HCT116 (cell line): ENCODE measurements at regions not wholly inside any gene's neighbourhood (a gene's known extent, or its start where the extent isn't known, plus 50 kb on each side); places are given as distances from the start of the nearest gene placed in this dataset.

Experiments
- ATAC-seq: fragments of 200-7000 bp; cut with Tn5 transposase; 2 replicates; pipeline ENCODE4 v1.9.1; 2020; ENCODE audit warnings: mild to moderate bottlenecking, moderate library complexity
- BruUV-seq: library from RNA; stranded (reverse); fragments of 400-500 nt; replicated peaks from 2 replicates; lab custom pipeline; 2021; lab: Mats Ljungman, UMichigan
- CTCF ChIA-PET: fragments of 300-600 bp; sonication (Branson Sonifier 250); formaldehyde crosslinking; loops from one replicate; lab custom pipeline; 2021; ENCODE audit warnings: antibody characterized with exemption; lab: Charles Lee
- POLR2A ChIA-PET: fragments of 300-600, 350-600 bp; sonication (Branson Sonifier 250); formaldehyde crosslinking; loops from one replicate; lab custom pipeline; 2021; ENCODE audit warnings: antibody characterized with exemption; lab: Charles Lee
- RAD21 ChIA-PET, 2 experiments: fragments of 300-600 bp; sonication (Branson Sonifier 250); formaldehyde crosslinking; loops; one replicate each; lab custom pipeline; 2023; ENCODE audit warnings: low total read pairs in 2 of 2; ENCODE audit not compliant: uncharacterized antibody in 2 of 2, unreplicated experiment in 2 of 2, low non-redundant PET in 1 of 2; lab: Charles Lee
- DNase-seq: peaks from one replicate; pipeline ENCODE4 v3.0.0-alpha.2; 2010; ENCODE audit warnings: low read depth, low spot score
- H2AFZ ChIP-seq: fragments of 200-600 bp; shearing (Covaris generic), sonication (generic); 2 replicates; pipeline ENCODE4 v1.6.1; 2017; ENCODE audit warnings: low read depth, mixed run types, mixed read lengths, antibody characterized with exemption, low read length; ENCODE audit not compliant: poor library complexity, severe bottlenecking
- H3K27ac ChIP-seq: 2 replicates; pipeline ENCODE4 v1.5.1; 2012; ENCODE audit warnings: low read depth, low read length
- H3K27me3 ChIP-seq: fragments of 200-600 bp; sonication (generic); 2 replicates; pipeline ENCODE4 v1.6.1; 2016; ENCODE audit warnings: mixed run types, low read length, mixed read lengths; ENCODE audit not compliant: insufficient read depth
- H3K36me3 ChIP-seq, 2 experiments: fragments of 200-500 bp in 1 of 2; fragments of 200-600 bp in 1 of 2; sonication (Bioruptor generic) in 1 of 2; sonication (generic) in 1 of 2; 2 replicates each; pipeline versions ENCODE4 v1.5.1 to v1.6.1; 2014 to 2016; ENCODE audit warnings: low read length in 2 of 2, inconsistent platforms in 1 of 2, mixed read lengths in 1 of 2, mixed run types in 1 of 2; ENCODE audit not compliant: insufficient read depth in 2 of 2, control insufficient read depth in 1 of 2
- H3K4me1 ChIP-seq, 2 experiments: fragments of 200-600 bp in 1 of 2; sonication (generic) in 1 of 2; 2 replicates each; pipeline versions ENCODE4 v1.5.1 to v1.6.1; 2012 to 2017; ENCODE audit warnings: low read length in 2 of 2, inconsistent platforms in 1 of 2, mild to moderate bottlenecking in 1 of 2, mixed read lengths in 1 of 2, mixed run types in 1 of 2, moderate library complexity in 1 of 2; ENCODE audit not compliant: insufficient read depth in 2 of 2, control insufficient read depth in 1 of 2
- H3K4me2 ChIP-seq: fragments of 200-600 bp; sonication (generic); 2 replicates; pipeline ENCODE4 v1.6.1; 2017; ENCODE audit warnings: mixed run types, low read length, mixed read lengths
- H3K4me3 ChIP-seq, 2 experiments: fragments of 200-600 bp in 1 of 2; sonication (generic) in 1 of 2; replicated peaks in 1 of 2; 2 replicates each; pipeline ENCODE4 v1.5.1; 2011 to 2016; ENCODE audit warnings: low read length in 2 of 2, control low read depth in 1 of 2, low read depth in 1 of 2, mild to moderate bottlenecking in 1 of 2, mixed read lengths in 1 of 2, mixed run types in 1 of 2
- H3K79me2 ChIP-seq: fragments of 200-600 bp; sonication (generic); 2 replicates; pipeline ENCODE4 v1.6.1; 2017; ENCODE audit warnings: mild to moderate bottlenecking, mixed run types, low read length, moderate library complexity, mixed read lengths; ENCODE audit not compliant: insufficient read depth
- H3K9ac ChIP-seq: fragments of 200-600 bp; sonication (generic); 2 replicates; pipeline ENCODE4 v1.6.1; 2016; ENCODE audit warnings: low read length, mixed read lengths
- H3K9me2 ChIP-seq: fragments of 200-600 bp; sonication (generic), shearing (Covaris generic); 2 replicates; pipeline ENCODE4 v1.6.1; 2017; ENCODE audit warnings: mixed run types, mild to moderate bottlenecking, moderate library complexity; ENCODE audit not compliant: insufficient read depth
- H3K9me3 ChIP-seq, 2 experiments: fragments of 200-500 bp in 1 of 2; fragments of 200-600 bp in 1 of 2; sonication (Bioruptor generic) in 1 of 2; sonication (generic) in 1 of 2; 2 replicates each; pipeline ENCODE4 v1.6.1; 2014 to 2017; ENCODE audit warnings: low read length in 2 of 2, mixed read lengths in 2 of 2, inconsistent platforms in 1 of 2, low read depth in 1 of 2, mild to moderate bottlenecking in 1 of 2, mixed run types in 1 of 2, moderate library complexity in 1 of 2; ENCODE audit not compliant: control insufficient read depth in 1 of 2, insufficient read depth in 1 of 2
- H4K20me1 ChIP-seq: fragments of 200-600 bp; sonication (generic), shearing (Covaris generic); 2 replicates; pipeline ENCODE4 v1.6.1; 2017; ENCODE audit warnings: mixed run types, mild to moderate bottlenecking, moderate library complexity; ENCODE audit not compliant: insufficient read depth
- ATF3 ChIP-seq: IDR thresholded peaks from 2 replicates; pipeline ENCODE4 v1.6.1; 2012
- CBX3 ChIP-seq: IDR thresholded peaks from 2 replicates; pipeline ENCODE4 v1.6.1; 2012; ENCODE audit warnings: low read depth
- EGR1 ChIP-seq: IDR thresholded peaks from 2 replicates; pipeline ENCODE4 v1.6.1; 2012; ENCODE audit warnings: low read depth
- ELF1 ChIP-seq: IDR thresholded peaks from 2 replicates; pipeline ENCODE4 v1.6.1; 2012; ENCODE audit warnings: low read depth, borderline replicate concordance
- EZH2 ChIP-seq: fragments of 200-600 bp; sonication (generic); IDR thresholded peaks from 2 replicates; pipeline ENCODE4 v1.6.1; 2017; ENCODE audit warnings: antibody characterized with exemption, mixed run types
- EZH2phosphoT487 ChIP-seq: fragments of 200-600 bp; IDR thresholded peaks from 2 replicates; pipeline ENCODE4 v1.6.1; 2018; ENCODE audit warnings: antibody characterized with exemption, borderline replicate concordance
- FOSL1 ChIP-seq: IDR thresholded peaks from 2 replicates; pipeline ENCODE4 v1.6.1; 2012; ENCODE audit warnings: low read depth
- RAD21 ChIP-seq: IDR thresholded peaks from 2 replicates; pipeline ENCODE4 v1.6.1; 2012; ENCODE audit warnings: low read depth, mild to moderate bottlenecking
- REST ChIP-seq: IDR thresholded peaks from 2 replicates; pipeline ENCODE4 v1.6.1; 2012; ENCODE audit warnings: low read depth
- SIN3A ChIP-seq: IDR thresholded peaks from 2 replicates; pipeline ENCODE4 v1.6.1; 2012; ENCODE audit warnings: low read depth
- SP1 ChIP-seq: IDR thresholded peaks from 2 replicates; pipeline ENCODE4 v1.6.1; 2012; ENCODE audit warnings: low read depth
- TCF7L2 ChIP-seq: IDR thresholded peaks from 2 replicates; pipeline ENCODE4 v1.7.0; 2011; ENCODE audit warnings: borderline replicate concordance, inconsistent platforms; ENCODE audit not compliant: insufficient read depth, insufficient read length; ENCODE audit errors: extremely low read depth
- YY1 ChIP-seq: IDR thresholded peaks from 2 replicates; pipeline ENCODE4 v1.6.1; 2011; ENCODE audit warnings: low read length, low read depth, moderate library complexity, mild to moderate bottlenecking; ENCODE audit not compliant: insufficient replicate concordance; ENCODE audit errors: extremely low read depth
- ZFX ChIP-seq: fragments of 450-650 bp; IDR thresholded peaks from 2 replicates; pipeline ENCODE4 v1.6.1; 2017
- ZNF274 ChIP-seq: fragments of 200-500 bp; sonication (Bioruptor generic); IDR thresholded peaks from 2 replicates; pipeline ENCODE4 v1.6.1; 2014; ENCODE audit warnings: mild to moderate bottlenecking, low read depth, low read length, inconsistent platforms
- intact Hi-C: fragments of 100-400 bp; cut with micrococcal nuclease; formaldehyde crosslinking; loops from 2 replicates; pipeline ENCODE4 v1.10.0; 2022
- TF ChIP-seq, protein P1 (sequence below): IDR thresholded peaks from 2 replicates; pipeline ENCODE4 v1.6.1; 2011; ENCODE audit warnings: mild to moderate bottlenecking, low read length, moderate library complexity; ENCODE audit not compliant: insufficient replicate concordance; ENCODE audit errors: extremely low read depth
- TF ChIP-seq, protein P2 (sequence below), 3 experiments: fragments of 200-600 bp in 1 of 3; sonication (generic) in 1 of 3; IDR thresholded peaks in 2 of 3; conservative IDR thresholded peaks in 1 of 3; 2 replicates each; pipeline ENCODE4 v1.5.1; 2012 to 2017; ENCODE audit warnings: low read depth in 2 of 3, low read length in 2 of 3, antibody characterized with exemption in 1 of 3, borderline replicate concordance in 1 of 3, control low read depth in 1 of 3, mild to moderate bottlenecking in 1 of 3, mixed read lengths in 1 of 3, mixed run types in 1 of 3, moderate library complexity in 1 of 3; ENCODE audit not compliant: insufficient read depth in 1 of 3
- TF ChIP-seq, protein P3 (sequence below): IDR thresholded peaks from 2 replicates; pipeline ENCODE4 v1.6.1; 2012

DNA sequence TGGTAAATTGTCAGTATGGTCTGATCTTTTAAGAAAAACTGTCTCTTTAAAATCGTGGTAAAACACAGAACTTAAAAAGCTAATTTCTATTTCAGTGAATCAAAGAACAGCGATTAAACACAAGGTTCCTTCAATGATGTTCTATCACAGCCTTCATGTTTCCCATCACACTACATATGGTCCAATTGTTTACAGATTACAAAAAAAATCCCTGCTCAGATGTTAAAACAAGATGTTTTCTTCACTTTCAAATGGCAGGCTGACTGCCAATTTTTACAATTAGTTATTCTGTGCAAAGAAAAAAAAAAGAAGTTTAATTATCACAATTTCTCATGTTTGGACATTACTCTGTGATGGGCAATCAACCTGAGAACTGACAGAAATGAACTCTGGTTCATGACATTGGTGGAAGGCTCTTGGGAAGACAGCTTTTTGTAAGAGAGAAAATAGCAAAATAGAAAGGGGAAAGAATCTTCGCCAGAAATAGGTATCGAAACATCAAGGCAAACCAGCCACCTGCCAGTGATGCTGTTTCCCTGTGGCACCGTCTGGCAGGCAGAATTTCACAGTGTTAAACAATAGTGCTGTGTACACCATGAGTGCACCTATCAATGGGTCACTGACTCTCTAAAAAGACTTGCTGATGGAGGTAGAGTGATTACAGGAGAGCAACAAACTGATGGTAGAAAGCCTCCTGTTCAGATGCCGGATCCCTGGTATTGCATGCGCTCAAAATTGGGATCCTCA is 1020.0 kb upstream of the ARRDC3 start:
- Histone ChIP-seq H3K4me1 (no peaks in the 10 kb centered on the region), H3K79me2 (no peaks in the 10 kb centered on the region), H2AFZ (no peak overlapping the region), H3K27ac (no peak overlapping the region), H3K9me3 (no peaks in the 10 kb centered on the region), H3K9me2 (no peaks in the 10 kb centered on the region), H3K4me3 (no peak overlapping the region), H3K27me3 (no peaks in the 10 kb centered on the region), H3K4me2 (no peak overlapping the region), H3K36me3 (no peaks in the 10 kb centered on the region), H3K9ac (no peak overlapping the region), H4K20me1 (no peaks in the 10 kb centered on the region)
- POLR2A ChIA-PET: no interaction called here
- RAD21 ChIA-PET: no interaction called here
- no peak for ATAC-seq
- TF ChIP-seq SIN3A: no peak
- TF ChIP-seq REST: no peak
- no peak for TF ChIP-seq EGR1
- TF ChIP-seq, protein P1, sequence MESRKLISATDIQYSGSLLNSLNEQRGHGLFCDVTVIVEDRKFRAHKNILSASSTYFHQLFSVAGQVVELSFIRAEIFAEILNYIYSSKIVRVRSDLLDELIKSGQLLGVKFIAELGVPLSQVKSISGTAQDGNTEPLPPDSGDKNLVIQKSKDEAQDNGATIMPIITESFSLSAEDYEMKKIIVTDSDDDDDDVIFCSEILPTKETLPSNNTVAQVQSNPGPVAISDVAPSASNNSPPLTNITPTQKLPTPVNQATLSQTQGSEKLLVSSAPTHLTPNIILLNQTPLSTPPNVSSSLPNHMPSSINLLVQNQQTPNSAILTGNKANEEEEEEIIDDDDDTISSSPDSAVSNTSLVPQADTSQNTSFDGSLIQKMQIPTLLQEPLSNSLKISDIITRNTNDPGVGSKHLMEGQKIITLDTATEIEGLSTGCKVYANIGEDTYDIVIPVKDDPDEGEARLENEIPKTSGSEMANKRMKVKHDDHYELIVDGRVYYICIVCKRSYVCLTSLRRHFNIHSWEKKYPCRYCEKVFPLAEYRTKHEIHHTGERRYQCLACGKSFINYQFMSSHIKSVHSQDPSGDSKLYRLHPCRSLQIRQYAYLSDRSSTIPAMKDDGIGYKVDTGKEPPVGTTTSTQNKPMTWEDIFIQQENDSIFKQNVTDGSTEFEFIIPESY: no peak
- TF ChIP-seq EZH2: no peak
- no peak for TF ChIP-seq RAD21
- no peak for TF ChIP-seq ZNF274
- TF ChIP-seq, protein P2, sequence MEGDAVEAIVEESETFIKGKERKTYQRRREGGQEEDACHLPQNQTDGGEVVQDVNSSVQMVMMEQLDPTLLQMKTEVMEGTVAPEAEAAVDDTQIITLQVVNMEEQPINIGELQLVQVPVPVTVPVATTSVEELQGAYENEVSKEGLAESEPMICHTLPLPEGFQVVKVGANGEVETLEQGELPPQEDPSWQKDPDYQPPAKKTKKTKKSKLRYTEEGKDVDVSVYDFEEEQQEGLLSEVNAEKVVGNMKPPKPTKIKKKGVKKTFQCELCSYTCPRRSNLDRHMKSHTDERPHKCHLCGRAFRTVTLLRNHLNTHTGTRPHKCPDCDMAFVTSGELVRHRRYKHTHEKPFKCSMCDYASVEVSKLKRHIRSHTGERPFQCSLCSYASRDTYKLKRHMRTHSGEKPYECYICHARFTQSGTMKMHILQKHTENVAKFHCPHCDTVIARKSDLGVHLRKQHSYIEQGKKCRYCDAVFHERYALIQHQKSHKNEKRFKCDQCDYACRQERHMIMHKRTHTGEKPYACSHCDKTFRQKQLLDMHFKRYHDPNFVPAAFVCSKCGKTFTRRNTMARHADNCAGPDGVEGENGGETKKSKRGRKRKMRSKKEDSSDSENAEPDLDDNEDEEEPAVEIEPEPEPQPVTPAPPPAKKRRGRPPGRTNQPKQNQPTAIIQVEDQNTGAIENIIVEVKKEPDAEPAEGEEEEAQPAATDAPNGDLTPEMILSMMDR (IDR thresholded peaks at IDR 0.05 in 2 of 3, conservative IDR thresholded peaks at IDR 0.05 in 1 of 3; ENCODE audit: borderline replicate concordance in 1 of 3, insufficient read depth in 1 of 3, low read depth in 2 of 3, low read length in 2 of 3): no peak
- no peak for TF ChIP-seq ZFX
- TF ChIP-seq TCF7L2: no peak
- no peak for TF ChIP-seq EZH2phosphoT487
- TF ChIP-seq CBX3: no peak
- TF ChIP-seq SP1: no peak
- no peak for TF ChIP-seq ELF1
- TF ChIP-seq FOSL1: no peak
- TF ChIP-seq, protein P3, sequence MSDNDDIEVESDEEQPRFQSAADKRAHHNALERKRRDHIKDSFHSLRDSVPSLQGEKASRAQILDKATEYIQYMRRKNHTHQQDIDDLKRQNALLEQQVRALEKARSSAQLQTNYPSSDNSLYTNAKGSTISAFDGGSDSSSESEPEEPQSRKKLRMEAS: no peak
- no peak for TF ChIP-seq ATF3
- TF ChIP-seq YY1: no peak
- intact Hi-C loops: no loop called here
- CTCF ChIA-PET: no interaction called here
- no TSS peak for BruUV-seq
- no peak for DNase-seq
